Astrocyte (in vitro differentiated cells and primary cell): ENCODE measurements at regions not wholly inside any gene's neighbourhood (a gene's known extent, or its start where the extent isn't known, plus 50 kb on each side); places are given as distances from the start of the nearest gene placed in this dataset.

Source experiments
- CTCF ChIP-seq: IDR thresholded peaks from 2 replicates; pipeline ENCODE4 v1.5.1; 2011; ENCODE audit warnings: low read depth, mild to moderate bottlenecking, inconsistent platforms, low read length, moderate library complexity; ENCODE audit not compliant: insufficient read depth
- EZH2 ChIP-seq: IDR thresholded peaks from 2 replicates; pipeline ENCODE4 v1.6.1; 2012; ENCODE audit warnings: mild to moderate bottlenecking, low read length, inconsistent platforms; ENCODE audit not compliant: insufficient read depth

GRCh38 chr18:30328839-30329238 lies 713.7 kb downstream of the DSC3 start:
- no peak for TF ChIP-seq CTCF
- no peak for TF ChIP-seq EZH2
